22Rv1 (cell line): ENCODE measurements at regions not wholly inside any gene's neighbourhood (a gene's known extent, or its start where the extent isn't known, plus 50 kb on each side); places are given as distances from the start of the nearest gene placed in this dataset.

Experiments used
- ZFX ChIP-seq: fragments of 450-650 bp; IDR thresholded peaks from 2 replicates; pipeline ENCODE4 v1.6.1; 2017; ENCODE audit warnings: antibody characterized with exemption, borderline replicate concordance
- TF ChIP-seq, protein P1 (sequence below): fragments of 450-650 bp; IDR thresholded peaks from 2 replicates; pipeline ENCODE4 v1.5.1; 2017; ENCODE audit warnings: mild to moderate bottlenecking

DNA sequence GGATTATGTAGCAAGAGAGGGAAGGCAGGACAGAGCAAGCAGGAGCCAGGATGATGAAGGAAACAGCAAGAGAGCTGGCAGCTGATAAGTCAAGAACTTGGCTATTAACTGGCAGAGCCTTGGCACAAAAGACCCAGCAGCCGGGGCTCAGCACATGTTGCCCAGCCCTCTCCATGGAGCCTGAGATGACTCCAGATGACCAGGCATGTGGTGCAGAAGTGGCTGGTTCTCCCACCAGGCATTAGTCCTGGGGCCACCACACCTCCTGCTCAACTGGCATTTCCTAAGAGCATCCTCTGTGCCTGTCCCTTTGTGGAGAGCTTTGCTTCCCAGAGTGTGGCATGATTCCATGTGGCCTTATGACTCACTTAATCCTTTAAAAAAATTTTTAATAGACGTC, 522.6 kb downstream of the MN1 start:
- TF ChIP-seq, protein P1, sequence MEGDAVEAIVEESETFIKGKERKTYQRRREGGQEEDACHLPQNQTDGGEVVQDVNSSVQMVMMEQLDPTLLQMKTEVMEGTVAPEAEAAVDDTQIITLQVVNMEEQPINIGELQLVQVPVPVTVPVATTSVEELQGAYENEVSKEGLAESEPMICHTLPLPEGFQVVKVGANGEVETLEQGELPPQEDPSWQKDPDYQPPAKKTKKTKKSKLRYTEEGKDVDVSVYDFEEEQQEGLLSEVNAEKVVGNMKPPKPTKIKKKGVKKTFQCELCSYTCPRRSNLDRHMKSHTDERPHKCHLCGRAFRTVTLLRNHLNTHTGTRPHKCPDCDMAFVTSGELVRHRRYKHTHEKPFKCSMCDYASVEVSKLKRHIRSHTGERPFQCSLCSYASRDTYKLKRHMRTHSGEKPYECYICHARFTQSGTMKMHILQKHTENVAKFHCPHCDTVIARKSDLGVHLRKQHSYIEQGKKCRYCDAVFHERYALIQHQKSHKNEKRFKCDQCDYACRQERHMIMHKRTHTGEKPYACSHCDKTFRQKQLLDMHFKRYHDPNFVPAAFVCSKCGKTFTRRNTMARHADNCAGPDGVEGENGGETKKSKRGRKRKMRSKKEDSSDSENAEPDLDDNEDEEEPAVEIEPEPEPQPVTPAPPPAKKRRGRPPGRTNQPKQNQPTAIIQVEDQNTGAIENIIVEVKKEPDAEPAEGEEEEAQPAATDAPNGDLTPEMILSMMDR = no peak
- no peak for TF ChIP-seq ZFX
